Thyroid gland (tissue), 4 donors: ENCODE measurements at regions not wholly inside any gene's neighbourhood (a gene's known extent, or its start where the extent isn't known, plus 50 kb on each side); places are given as distances from the start of the nearest gene placed in this dataset.

Experiments used
- DNase-seq, 2 donors: peaks; one replicate each; pipeline ENCODE4 v3.0.0-alpha.2; 2019
- H3K27ac ChIP-seq, 3 donors: fragments of 200-600 bp; sonication (generic); 1 replicate in 2 of 3; 2 replicates in 1 of 3; pipeline ENCODE4 v1.5.1; 2016 to 2019; ENCODE audit warnings: mild to moderate bottlenecking in 1 of 3, moderate library complexity in 1 of 3
- H3K27me3 ChIP-seq: fragments of 200-600 bp; sonication (generic); one replicate; pipeline ENCODE4 v1.5.1; 2019
- H3K36me3 ChIP-seq, 2 donors: fragments of 200-600 bp; sonication (generic); one replicate each; pipeline ENCODE4 v1.5.1; 2016 to 2019
- H3K4me1 ChIP-seq, 2 donors: fragments of 200-600 bp; sonication (generic); one replicate each; pipeline ENCODE4 v1.5.1; 2017 to 2019
- H3K4me3 ChIP-seq, 3 donors: fragments of 200-600 bp; sonication (generic); replicated peaks in 1 of 3; 1 replicate in 2 of 3; 2 replicates in 1 of 3; pipeline ENCODE4 v1.5.1; 2016; ENCODE audit warnings: mild to moderate bottlenecking in 1 of 3
- H3K9me3 ChIP-seq: fragments of 200-600 bp; sonication (generic); one replicate; pipeline ENCODE4 v1.5.1; 2017
- POLR2A ChIP-seq, 2 donors: fragments of 450-650 bp; IDR thresholded peaks; one replicate each; pipeline ENCODE4 v1.6.1; 2017; ENCODE audit warnings: antibody characterized with exemption in 2 of 2, mild to moderate bottlenecking in 2 of 2, moderate library complexity in 1 of 2
- WGBS, 2 donors: methylation state at CpG; one replicate each; pipeline ENCODE4 v1.1.5; 2017; 5-methylcytosine and 5-hydroxymethylcytosine counted together
- intact Hi-C: fragments of 100-400 bp; cut with DNase I; formaldehyde crosslinking; loops from one replicate; pipeline ENCODE4 v1.15.1; 2023
- TF ChIP-seq, protein P1 (sequence below), 6 experiments: fragments of 200-600 bp in 3 of 6; fragments of 450-650 bp in 3 of 6; sonication (generic) in 3 of 6; IDR thresholded peaks; one replicate each; pipeline ENCODE4 v1.5.1; 2016 to 2019; ENCODE audit warnings: antibody characterized with exemption in 6 of 6, mild to moderate bottlenecking in 2 of 6, inconsistent platforms in 1 of 6, moderate library complexity in 1 of 6

- DNase-seq, result no peak
- Histone ChIP-seq H3K27ac (no peak overlapping the region), H3K9me3 (no peaks in the 10 kb centered on the region), H3K4me3 (no peak overlapping the region), H3K27me3 (no peaks in the 10 kb centered on the region), H3K4me1 (no peaks in the 10 kb centered on the region), H3K36me3 (no peaks in the 10 kb centered on the region)
- no peak for TF ChIP-seq POLR2A (IDR thresholded peaks at IDR 0.05)
- TF ChIP-seq, protein P1, sequence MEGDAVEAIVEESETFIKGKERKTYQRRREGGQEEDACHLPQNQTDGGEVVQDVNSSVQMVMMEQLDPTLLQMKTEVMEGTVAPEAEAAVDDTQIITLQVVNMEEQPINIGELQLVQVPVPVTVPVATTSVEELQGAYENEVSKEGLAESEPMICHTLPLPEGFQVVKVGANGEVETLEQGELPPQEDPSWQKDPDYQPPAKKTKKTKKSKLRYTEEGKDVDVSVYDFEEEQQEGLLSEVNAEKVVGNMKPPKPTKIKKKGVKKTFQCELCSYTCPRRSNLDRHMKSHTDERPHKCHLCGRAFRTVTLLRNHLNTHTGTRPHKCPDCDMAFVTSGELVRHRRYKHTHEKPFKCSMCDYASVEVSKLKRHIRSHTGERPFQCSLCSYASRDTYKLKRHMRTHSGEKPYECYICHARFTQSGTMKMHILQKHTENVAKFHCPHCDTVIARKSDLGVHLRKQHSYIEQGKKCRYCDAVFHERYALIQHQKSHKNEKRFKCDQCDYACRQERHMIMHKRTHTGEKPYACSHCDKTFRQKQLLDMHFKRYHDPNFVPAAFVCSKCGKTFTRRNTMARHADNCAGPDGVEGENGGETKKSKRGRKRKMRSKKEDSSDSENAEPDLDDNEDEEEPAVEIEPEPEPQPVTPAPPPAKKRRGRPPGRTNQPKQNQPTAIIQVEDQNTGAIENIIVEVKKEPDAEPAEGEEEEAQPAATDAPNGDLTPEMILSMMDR (IDR thresholded peaks at IDR 0.05), result no peak
- intact Hi-C loops, result no loop called here
Measured at GRCh38 chr5:12177851-12178250, 273.6 kb upstream of the CTNND2 start.

- intact Hi-C loops, result no loop called here
- no peaks in the 10 kb centered on the region for H3K27me3 ChIP-seq
- H3K4me3 ChIP-seq, result no peak overlapping the region
- H3K4me1 ChIP-seq, result no peaks in the 10 kb centered on the region
- H3K27ac ChIP-seq, result no peak overlapping the region
- no peak for TF ChIP-seq POLR2A (IDR thresholded peaks at IDR 0.05)
- TF ChIP-seq, protein P1 (IDR thresholded peaks at IDR 0.05), result no peak
- H3K9me3 ChIP-seq, result no peaks in the 10 kb centered on the region
- H3K36me3 ChIP-seq, result no peaks in the 10 kb centered on the region
- no peak for DNase-seq
Measured at GRCh38 chr5:12177225-12177624, 273.0 kb upstream of the CTNND2 start.

DNA sequence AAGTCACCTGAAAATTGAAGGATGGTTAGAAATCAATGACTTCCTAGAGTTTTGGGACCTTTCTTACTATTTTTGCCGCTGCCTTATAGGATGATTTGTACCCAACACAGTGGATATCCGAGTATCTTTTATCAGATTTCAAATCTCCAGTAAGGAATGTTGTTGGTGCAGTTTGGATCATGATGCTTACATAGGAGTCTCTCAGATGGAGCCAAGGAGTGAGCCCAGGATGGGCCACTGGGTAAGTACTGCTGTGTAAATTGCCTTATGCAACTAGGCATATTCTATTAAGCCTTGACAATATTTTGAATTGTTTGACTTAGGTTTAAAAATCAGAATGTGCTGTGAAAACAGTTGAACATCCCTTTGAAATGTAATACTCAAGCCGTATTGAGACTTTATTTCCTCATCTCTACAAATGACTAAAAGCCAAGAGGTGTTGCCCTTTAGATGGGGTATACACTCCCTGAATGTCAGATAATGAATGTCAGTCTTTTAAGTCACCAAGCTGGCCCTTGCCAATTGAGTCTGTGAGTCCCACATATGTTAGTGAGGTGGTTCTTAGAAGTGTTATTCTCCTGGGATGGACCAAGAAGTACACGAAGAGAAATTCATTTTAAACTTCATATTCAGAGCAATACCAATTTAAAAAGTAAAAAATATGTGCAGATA lies 271.8 kb upstream of the CTNND2 start:
- no peak for TF ChIP-seq POLR2A (IDR thresholded peaks at IDR 0.05)
- TF ChIP-seq, protein P1 (IDR thresholded peaks at IDR 0.05), result no peak
- Histone ChIP-seq H3K4me3 (no peak overlapping the region), H3K27ac (no peak overlapping the region), H3K27me3 (no peaks in the 10 kb centered on the region), H3K4me1 (no peaks in the 10 kb centered on the region), H3K36me3 (no peaks in the 10 kb centered on the region), H3K9me3 (no peaks in the 10 kb centered on the region)
- intact Hi-C loops, result no loop called here
- DNase-seq, result no peak
- 42 to 47% methylated on average over 4 of the region's 4 CpGs for WGBS, 2 donors

DNA sequence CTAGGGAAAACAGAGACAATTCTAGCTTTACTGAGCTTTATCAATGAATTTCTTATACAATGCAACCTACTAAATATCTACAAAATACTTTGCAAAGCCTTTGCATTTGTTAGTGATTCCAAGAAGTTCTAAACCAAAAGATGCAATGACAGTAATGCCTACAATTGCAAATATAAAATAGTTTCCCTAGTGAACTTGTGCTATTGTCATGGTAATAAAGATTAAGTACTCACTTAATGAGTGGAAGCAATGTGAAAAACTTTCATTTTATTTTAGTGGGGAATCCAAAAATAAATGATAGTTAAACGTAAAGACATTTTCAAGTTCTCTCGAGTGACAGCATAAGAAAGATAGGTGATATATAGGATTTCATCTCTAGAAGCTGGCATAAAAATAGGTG lies 270.5 kb upstream of the CTNND2 start:
- DNase-seq, result no peak
- no peaks in the 10 kb centered on the region for H3K36me3 ChIP-seq
- TF ChIP-seq, protein P1 (IDR thresholded peaks at IDR 0.05), result no peak
- no peak for TF ChIP-seq POLR2A (IDR thresholded peaks at IDR 0.05)
- H3K4me3 ChIP-seq, result no peak overlapping the region
- no peaks in the 10 kb centered on the region for H3K9me3 ChIP-seq
- no peak overlapping the region for H3K27ac ChIP-seq
- no peaks in the 10 kb centered on the region for H3K4me1 ChIP-seq
- intact Hi-C loops, result no loop called here
- 63 to 70% methylated on average over 2 of the region's 2 CpGs for WGBS, 2 donors
- H3K27me3 ChIP-seq, result no peaks in the 10 kb centered on the region

DNA sequence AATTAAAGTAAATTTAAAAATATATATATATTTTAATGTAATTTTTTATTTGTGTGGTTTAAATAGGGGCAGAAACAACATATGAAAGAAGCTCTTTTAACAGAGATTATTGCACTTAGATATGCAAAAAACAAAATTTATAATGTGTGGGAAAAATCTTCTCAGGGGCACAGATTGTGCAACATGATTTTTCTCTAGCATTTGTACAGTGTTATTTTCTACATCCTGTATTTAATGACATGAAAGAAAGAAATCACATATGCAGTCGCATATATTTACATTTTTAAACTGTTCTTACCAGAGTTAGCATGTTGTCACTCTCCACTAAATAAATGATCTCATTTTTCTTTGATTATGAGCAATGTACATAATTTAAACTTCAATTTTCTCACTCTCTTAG lies 265.3 kb upstream of the CTNND2 start:
- WGBS, 2 donors, result 78 to 83% methylated on average over 1 of the region's 1 CpG
- TF ChIP-seq, protein P1 (IDR thresholded peaks at IDR 0.05), result no peak
- TF ChIP-seq POLR2A (IDR thresholded peaks at IDR 0.05), result no peak
- no peak overlapping the region for H3K27ac ChIP-seq
- no peaks in the 10 kb centered on the region for H3K4me1 ChIP-seq
- no peaks in the 10 kb centered on the region for H3K27me3 ChIP-seq
- H3K4me3 ChIP-seq, result no peak overlapping the region
- no peaks in the 10 kb centered on the region for H3K9me3 ChIP-seq
- DNase-seq, result no peak
- no peaks in the 10 kb centered on the region for H3K36me3 ChIP-seq
- intact Hi-C loops, result no loop called here
